ENCODE measurements at regions not wholly inside any gene's neighbourhood (a gene's known extent, or its start where the extent isn't known, plus 50 kb on each side); places are given as distances from the start of the nearest gene placed in this dataset.

DNA sequence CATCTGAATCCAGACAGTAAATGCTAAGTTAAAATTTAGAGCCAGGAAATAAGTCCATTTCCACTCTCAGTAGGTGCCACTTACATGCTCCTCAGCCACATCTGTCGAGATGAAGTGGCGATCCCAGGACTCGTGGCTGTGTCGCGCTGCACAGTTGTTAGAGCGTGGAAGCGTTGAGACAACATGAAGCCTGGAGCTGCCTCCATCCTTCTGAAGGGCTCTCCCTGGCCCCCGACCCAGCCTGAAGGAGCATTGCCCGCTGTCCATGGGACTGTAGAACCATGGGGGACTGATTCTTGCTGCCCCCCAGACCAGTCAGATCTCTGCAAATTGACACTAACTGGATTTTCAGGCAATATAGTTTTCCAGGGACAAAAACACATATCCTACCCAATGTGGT lies 58.9 kb downstream of the IRX1 start:
- no peak for DNase-seq

DNA sequence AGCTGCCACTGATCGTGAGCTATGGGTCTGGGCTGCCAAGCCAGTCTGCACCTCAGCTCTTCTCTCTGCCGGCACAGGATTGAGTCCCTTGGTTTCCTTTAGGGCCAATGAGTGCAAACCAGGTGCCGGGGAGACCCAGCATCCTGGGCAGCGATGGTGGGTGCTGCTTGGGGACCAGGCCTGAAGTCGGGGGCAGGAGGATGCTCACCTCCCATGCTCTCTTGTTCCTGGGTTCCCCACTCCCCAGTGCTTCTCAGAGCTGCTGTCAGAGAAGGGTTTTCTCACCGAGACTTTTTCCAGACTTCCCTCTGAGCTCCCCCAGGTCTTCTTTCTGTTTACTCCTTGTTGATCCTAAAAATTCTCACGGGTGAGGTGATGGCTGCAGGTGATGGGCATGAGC lies 61.2 kb downstream of the IRX1 start:
- DNase-seq: no peak

DNA sequence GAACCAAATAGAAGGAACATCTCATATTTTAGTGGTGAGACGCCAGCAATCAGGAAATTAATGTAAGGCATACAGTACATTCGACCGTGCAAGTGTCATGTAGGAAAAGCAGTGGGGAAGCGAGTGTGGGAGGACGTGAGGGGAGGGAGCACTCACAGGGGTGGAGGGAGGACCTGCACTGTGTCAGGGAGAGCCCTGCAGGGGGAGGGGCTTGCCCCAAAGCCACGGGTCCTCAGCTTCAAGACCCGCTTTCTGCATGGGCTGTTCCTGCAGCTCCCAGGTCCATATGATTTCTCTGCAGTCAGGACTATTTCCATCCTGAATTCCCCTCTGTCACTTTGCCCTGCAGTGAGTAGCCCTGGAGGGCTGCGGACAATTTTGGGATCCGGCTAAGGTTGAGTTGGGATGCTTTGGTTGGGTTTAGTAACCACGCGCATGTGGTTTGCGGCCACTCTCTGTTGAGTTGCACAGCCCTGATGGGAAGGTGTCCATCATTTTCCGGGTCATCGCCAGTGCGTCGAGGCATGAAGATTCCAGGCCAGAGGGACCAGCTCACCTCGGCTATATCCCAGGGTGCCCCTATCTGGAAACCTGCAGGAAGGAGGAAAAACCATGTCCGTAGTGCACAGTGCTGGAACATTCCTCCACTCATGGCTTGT lies 61.9 kb downstream of the IRX1 start:
- no peak for DNase-seq

DNA sequence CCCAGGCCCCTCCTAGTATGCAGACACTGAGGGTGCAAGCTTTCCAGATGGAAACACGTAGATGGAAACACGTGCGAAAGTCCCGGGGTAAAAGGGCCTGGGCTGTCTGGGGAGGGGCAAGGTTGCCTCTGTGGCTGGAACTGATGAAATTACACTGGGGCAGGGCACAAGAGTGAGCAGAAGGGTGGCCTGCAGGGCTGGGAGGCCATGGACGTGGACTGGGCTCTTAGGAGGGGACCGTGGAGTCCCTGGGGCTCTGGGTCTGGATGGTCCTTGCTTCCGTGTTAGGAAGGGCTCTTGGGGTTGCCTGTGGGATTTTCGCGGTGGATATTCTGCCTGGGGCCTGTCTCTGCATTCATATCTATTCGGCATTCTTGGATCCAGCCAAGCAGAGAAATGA lies 63.3 kb downstream of the IRX1 start:
- DNase-seq: no peak

DNA sequence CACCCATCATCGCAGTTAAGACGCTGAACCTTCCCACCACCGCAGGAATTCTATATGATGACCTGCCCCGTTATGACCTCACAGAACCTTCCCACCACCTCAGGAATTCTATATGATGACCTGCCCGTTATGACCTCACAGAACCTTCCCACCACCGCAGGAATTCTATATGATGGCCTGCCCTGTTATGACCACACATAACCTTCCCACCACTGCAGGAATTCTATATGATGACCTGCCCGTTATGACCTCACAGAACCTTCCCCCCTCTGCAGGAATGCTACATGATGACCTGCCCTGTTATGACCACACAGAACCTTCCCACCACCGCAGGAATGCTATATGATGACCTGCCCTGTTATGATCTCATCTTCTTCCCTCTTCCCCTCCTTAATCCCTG lies 64.3 kb downstream of the IRX1 start:
- DNase-seq: no peak

DNA sequence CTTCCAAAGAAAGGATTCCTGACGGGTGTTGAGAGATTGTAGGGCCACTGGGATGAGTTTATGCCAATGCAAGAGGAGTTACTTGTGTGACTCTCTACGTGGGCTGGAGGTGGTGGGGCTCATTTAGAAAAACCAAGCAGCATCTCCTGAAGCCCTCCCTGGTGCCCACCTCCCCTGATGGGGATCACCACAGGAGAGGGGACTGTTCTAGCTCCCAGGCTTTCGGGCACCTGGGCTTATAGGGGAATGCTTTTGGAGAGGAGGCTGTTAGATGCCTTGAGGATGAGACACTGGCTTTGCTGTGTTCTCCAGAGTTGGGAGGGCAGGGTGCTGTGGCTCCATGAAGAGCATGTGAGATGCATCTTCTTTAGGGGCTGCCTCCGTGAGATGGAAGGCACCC lies 65.0 kb downstream of the IRX1 start:
- no peak for DNase-seq

DNA sequence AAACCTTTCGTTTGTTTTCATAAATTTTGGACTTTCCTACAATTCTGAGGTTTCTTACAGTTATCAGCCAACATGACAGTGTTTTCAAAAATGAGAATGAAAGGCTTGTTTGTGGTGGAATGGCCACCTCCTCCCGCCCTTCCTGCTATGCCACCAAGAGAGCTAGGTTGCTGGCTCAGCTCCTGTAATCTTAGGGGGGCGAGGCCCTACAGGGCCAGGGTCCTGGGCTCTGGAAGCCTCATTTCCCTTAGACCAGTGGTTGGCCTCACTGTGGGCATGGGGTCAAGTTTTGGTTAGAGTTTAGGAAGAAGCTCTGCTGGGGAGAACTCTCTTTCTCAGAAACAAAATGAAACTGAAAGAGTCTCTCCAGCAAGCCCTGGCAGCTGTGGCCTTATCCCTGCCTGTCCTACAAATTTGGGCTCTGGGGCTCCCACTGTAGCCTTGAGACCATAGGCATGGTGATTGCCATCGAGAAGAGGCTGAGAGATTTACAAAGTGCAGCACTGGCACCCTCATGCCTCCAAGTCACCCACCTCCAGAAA lies 66.2 kb downstream of the IRX1 start:
- DNase-seq: no peak

DNA sequence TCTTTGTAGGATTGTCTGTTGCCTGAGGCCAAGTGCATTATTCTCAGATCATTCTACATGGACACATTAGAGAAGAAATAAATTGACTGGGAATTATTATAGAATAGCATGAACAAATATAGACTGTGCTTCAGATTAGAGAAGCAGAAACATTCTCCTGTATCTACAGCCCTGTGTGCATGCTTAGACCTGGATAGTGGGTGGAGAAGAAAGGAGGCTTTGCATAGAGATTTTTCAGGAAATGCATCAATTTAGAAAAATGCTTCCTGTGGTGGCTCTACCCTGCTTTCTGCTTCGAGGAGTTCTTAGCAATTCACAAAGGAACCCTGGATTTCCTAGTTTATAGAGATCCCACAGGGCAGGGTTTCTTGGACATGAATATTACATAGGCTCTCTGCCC lies 66.7 kb downstream of the IRX1 start:
- no peak for DNase-seq

DNA sequence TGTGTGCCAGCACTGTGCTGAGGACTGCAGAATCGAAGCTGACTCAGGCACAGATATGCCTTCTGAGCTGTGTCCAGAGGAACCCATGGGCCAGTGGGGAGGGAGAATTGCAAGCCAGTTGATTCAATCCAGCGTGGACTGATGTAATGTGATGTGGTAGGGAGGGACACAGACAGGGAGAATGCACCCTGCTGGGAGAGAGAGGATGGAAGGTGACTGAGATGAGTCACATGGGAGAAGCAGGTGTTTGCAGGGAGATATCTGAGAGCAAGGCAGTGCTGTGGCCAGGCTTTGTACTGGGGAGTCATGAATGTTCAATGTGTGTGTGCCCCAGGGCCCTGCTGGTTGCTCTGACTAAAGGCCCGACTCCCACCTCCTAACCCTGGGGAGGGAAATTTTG lies 75.7 kb downstream of the IRX1 start:
- no peak for DNase-seq

DNA sequence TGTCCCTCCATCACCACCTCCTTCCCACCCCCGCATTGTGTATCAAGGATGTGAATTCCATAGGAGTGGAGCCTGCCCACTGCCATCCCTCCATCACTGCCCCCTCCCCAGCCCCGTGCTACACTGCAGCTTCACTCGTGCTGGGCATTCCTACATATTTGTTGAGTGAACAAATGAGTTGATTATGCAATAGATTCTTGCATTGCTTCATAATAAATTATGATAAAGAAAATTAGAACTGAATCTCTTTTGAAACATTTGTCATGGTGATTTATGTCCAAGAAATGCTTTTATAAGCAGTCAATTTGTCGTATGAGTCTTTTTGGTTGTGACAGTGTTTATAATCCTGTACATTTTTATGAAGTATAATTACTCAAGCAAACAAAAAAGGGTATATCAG lies 83.2 kb downstream of the IRX1 start:
- no peak for DNase-seq

DNA sequence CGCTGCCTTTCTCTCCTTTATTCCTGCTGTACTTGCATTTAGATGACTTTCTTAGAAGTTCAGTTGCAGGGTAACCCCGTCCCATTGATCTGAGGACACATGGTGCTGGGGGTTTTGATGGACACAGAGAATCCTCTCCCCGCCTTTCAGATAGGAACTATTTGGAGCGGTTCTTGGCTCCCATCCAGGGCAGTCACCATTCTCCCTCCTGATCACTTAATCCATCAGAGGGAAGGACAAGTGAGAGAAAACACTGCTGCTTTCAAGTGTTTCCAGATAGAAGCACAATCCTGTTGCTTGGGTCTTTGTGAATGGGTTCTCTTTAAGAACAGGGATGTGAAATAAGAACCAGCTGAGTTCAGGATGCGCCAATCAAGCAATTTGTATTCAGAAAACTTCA lies 85.2 kb downstream of the IRX1 start:
- DNase-seq: no peak

DNA sequence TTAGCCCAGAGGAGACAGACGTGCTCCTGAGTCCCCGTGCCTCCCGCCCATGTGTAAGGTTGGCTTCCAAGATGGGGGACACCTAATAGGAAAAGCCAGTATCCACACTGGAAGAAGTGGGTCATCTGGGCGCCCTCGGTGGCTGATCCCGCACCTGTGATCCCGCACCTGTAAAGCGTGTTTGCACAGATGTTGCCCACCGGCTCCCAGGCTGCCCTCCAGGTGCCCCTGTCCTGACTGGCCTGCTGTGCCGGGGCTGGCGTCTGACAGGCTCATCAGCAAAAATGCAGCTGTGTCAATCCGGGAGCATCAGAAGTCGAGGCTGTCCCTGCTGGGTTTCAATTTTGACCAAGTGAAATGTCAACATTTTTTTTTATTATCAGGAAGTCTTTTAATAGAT lies 88.5 kb downstream of the IRX1 start:
- DNase-seq: peak in 1 of 2 experiments; percentile 13

DNA sequence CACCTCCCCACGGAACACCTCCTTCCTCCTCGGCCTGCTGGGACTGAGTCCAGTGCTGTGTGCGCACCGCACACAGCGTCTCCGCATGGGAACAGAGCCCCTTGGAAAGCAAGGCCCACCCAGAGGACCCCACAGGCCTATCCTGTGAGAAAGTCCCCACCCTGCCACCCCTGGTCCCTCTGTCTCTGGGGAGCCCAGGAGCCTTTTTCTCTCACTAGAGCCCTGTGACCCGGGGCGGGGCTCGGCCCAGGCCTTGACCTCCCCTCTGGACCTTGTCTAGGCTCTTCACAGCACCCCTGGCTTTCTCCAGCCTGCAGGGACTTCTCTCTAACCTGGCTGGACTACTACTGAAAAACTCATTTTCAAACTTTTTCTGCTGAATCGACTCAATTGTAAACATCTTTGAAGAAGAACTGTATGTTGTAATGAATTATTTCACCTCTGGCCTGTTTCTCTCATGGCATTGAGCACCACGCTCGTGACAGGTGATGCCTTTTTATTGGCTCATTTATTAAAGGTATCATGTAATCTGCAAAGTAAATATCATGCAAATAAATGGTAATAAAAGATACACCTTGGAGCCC lies 89.2 kb downstream of the IRX1 start:
- DNase-seq: no peak

DNA sequence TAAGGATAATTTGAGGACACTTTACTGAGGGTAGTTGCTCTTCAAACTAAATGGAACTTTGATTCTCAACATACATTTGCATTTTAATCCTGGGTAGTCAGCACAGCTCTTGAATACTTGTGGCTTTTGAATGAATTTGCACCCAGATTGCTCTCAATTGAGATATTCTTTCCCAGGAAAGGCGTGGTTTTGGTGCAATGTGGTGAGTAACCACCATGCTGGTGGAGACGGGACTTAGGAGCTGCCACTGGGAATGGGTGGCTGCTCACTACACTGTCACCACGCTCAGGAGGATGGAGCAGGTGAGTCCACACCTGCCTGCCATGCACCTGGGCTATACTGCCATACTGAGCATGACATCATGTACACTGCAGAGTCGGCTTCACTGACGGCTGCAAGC lies 99.2 kb downstream of the IRX1 start:
- DNase-seq: no peak

DNA sequence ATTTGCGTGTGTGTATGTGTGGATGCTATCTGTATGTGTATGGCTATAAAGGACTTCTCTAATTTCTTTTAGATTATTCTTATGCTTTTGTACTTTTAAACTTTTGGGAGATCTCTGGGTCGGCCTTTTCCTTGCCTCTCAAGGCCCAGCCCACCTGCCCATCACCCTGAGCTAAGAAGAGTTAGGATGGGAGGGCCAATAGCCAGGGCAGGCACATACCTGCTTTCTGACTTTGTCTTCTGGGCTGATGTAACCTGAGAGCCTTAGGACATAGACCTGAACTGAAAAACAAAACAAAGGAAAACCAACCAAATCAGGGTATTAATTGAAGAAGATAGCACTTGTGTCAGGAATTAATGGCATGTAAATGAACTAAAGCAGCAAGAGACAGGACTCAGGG lies 100.2 kb downstream of the IRX1 start:
- DNase-seq: no peak

DNA sequence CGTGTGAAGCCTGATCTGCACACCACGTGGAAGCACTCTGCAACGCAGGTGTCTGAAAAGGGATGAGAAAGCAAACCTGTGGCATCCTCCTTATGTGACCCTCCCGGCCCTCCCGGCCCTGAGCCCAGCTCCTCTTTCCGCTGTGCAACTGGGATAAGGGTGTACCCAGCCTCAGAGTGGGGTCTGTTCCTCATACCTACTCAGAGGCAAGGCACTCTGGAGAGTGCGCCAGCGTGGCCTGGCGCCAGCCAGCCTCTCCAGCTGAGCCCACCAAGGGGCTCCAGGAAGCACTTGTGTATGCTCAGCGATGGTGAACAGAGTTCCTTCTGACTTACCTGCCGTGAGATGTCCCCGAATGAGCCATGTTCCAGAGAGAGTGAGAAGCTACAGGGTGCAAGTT lies 102.8 kb downstream of the IRX1 start:
- DNase-seq: no peak

DNA sequence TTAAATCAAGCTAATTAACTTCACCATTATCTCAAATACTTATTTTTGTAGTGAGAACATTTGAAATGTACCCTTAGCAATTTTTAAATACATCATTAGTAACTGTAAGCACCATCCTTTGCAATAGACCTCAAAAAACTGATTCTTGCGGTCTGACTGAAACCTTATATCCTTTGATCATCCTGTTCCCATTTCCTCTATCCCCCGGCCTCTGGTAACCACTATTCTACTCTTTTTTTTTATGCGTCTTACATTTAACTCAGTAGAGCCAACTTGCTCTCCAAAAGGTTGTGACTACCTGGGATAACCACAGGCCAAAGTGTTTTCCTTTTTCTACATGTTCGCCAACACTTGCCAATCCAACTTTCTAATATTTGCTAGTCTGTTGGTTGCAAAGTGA lies 106.1 kb downstream of the IRX1 start:
- no peak for DNase-seq

DNA sequence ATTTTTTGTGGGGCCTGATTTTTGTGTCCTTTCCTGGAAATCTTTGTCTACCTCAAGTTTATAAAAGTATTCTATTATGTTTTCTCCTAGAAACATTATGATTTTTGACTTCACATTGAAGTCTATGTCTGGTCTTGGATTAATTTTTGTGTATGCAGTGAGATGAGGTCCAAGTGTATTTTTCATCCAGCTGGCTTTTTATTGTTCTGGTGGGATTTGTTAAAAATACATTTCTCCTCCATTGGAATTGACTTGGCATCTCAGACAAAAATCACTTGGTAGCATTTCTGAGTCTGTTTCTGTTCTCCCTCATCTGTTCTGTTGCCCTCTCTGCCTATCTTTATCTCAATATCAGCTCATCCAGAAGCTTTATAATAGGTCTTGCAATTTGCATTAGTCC lies 109.0 kb downstream of the IRX1 start:
- DNase-seq: no peak

DNA sequence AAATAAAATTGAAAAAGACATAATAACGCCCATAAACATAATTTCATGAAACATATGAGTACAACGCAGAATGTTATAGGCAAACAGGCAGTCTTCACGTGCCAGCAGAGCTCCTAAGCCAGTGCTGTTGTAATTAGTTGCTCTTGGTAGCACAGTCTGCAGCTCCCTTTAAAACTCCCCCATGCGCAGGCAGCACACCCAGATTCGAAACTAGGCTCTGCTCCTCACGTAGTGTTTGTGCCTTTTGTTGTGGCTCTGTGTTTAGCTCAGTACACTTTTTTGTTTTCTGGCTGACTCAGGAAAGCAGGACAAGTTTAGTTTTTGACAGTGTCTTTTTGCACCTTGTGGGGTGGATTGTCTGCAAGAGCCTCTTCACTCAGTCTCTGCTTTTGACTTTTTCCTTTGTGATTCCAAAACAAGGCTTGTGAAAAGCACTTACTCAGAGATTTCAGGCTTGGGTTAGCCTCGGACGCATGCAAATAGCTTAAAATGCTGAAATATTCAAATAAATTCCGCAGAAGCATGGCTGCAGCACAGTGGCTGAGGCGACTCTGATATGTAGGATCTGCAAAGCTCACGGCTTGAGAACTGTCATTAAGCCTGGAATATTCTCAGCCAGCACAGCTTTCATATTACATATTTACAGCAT lies 113.6 kb downstream of the IRX1 start:
- no peak for DNase-seq

DNA sequence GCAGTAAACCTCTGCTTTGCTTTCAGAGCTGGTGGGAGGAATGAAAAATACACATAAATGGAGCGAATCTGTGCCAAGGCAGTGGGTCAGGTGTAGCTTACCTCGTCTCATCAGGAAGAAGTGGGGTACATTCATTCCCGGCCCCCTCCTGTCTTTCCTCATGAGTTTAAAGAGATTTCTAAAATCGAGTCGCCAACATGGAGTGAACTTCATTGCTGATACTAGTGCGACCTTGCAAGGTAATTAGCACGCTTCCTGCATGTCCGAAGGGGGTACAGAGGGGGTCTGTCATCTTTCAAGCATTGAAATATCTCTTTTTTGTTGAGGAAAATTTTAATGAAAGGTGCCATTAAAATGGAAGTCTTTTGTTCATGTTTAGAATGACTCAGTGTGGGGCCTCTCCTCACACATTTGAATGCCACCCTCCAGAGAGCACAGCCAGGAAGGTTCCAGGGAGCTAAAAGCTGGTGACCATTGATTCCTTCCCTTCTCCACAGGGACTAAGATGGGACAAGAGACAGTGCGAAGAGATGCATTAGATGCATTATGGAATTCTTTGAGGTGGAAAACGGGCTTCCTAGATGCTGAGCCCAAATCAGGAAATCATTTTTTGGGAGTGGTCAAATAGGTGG lies 114.2 kb downstream of the IRX1 start:
- DNase-seq: no peak

DNA sequence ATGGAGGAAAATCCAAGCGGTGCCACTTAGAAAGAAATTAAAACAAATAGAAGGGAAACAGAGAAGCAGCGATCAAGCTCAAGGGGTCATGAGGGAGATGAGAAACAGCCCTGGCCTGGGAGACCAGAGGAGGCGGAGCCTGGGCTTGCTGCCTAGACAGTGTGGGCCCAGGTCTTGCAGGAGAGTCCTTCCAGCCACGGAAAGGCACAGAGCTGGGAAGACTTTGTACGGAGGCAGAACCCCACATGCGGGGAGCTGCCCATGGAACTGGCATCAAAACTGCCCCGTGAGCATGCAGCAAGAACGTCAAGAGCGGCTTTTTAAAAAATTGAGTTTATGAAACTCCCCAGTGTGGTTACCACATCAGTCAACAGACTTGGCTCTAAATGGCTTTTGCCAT lies 119.4 kb downstream of the IRX1 start:
- no peak for DNase-seq

DNA sequence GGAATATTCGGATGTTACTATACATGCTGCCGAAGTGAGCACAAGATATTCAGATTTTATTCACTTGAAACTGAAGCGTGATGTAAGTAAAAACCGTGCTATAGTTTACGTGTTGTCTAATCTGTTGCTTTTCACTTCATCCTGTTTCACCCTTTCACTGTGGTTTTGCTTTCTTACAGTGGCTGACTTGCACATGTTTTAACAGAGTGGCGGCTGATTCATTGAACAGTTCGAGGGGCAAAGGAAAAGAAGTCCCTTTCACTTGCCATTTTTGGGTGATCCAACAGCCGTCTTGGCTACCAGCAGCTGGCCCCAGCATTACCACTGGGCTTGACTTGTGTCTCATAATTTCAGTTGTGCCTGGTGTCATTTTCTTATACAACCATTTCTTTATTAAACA lies 134.0 kb downstream of the IRX1 start:
- no peak for DNase-seq

DNA sequence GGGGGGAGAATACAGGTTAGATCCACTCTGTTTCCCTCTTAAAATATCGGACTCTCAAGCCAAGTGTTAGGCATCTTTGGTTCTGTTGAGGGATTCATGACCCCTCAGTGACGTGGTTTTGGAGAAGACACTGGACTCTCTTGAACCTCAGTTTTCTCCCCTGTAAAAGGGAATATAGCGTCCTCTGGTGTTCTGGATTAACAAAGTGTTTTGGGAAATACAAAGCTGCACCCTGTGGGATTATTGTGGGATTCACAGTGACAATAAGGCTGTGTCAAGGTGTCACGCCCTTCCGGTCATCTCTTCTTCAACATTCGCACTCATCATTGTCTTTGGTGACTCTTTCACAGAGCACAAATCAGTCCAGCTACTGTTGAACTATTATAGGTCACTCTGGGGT lies 139.0 kb downstream of the IRX1 start:
- no peak for DNase-seq

DNA sequence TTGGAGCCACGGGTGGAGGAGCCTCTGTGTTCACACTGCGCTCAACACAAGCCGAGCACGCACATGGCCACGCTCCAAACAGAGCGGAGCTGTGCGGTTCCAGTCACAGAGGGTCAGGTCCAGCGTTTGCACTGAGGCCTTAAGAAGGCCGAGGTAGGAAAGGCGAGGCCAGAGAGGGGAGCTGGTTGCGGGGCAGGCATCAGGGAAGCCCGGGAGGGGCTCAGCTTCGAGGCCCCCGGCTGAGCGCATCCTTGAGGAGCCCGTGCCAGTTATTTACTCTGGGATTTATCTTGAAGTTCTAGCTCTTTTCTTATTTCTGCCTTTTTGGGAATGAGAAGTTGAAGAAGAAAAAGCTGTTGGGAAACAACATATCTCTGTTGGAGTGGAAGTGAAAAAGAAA lies 140.8 kb downstream of the IRX1 start:
- DNase-seq: no peak

Data from SHP77 (cell line).